WTC11 (cell line): ENCODE measurements at regions not wholly inside any gene's neighbourhood (a gene's known extent, or its start where the extent isn't known, plus 50 kb on each side); places are given as distances from the start of the nearest gene placed in this dataset.

Source experiments
- ATAC-seq: fragments of 200-7000 bp; cut with Tn5 transposase; 2 replicates; pipeline ENCODE4 v1.10.0; 2021; ENCODE audit warnings: mild to moderate bottlenecking, moderate library complexity
- CTCF ChIA-PET: fragments of 300-600 bp; sonication (Branson Sonifier 250); formaldehyde crosslinking; loops from one replicate; lab custom pipeline; 2021; ENCODE audit warnings: antibody characterized with exemption; lab: Charles Lee
- POLR2A ChIA-PET: fragments of 350-600 bp; sonication (Branson Sonifier 250); formaldehyde crosslinking; loops from one replicate; lab custom pipeline; 2021; ENCODE audit warnings: antibody characterized with exemption; lab: Charles Lee
- DNase-seq: peaks from one replicate; pipeline ENCODE4 v3.0.0; 2021; ENCODE audit warnings: low spot score
- H3K27ac Mint-ChIP-seq: 2 replicates; pipeline ENCODE4 v1.8.0; 2021; ENCODE audit warnings: mixed read lengths
- H3K27me3 Mint-ChIP-seq: 2 replicates; pipeline ENCODE4 v1.8.0; 2021; ENCODE audit warnings: low read depth, mild to moderate bottlenecking, moderate library complexity, mixed read lengths
- H3K36me3 Mint-ChIP-seq: 2 replicates; pipeline ENCODE4 v1.8.0; 2021; ENCODE audit warnings: mixed read lengths
- H3K4me1 Mint-ChIP-seq: 2 replicates; pipeline ENCODE4 v1.8.0; 2022; ENCODE audit warnings: mixed read lengths
- H3K4me3 Mint-ChIP-seq: 2 replicates; pipeline ENCODE4 v1.8.0; 2021; ENCODE audit warnings: mild to moderate bottlenecking, moderate library complexity, mixed read lengths
- H3K9me3 Mint-ChIP-seq: 2 replicates; pipeline ENCODE4 v1.8.0; 2021; ENCODE audit warnings: mixed read lengths
- AFF4 ChIP-seq: sonication (generic); formaldehyde crosslinking; IDR thresholded peaks from 2 replicates; pipeline ENCODE4 v1.8.1; 2023; ENCODE audit warnings: mild to moderate bottlenecking, missing genetic modification reagents, borderline replicate concordance
- ATF6 ChIP-seq: sonication (generic); formaldehyde crosslinking; IDR thresholded peaks from 2 replicates; pipeline ENCODE4 v1.8.1; 2023; ENCODE audit warnings: mild to moderate bottlenecking, missing genetic modification reagents
- E2F4 ChIP-seq: sonication (generic); formaldehyde crosslinking; IDR thresholded peaks from 2 replicates; pipeline ENCODE4 v1.8.1; 2022; ENCODE audit warnings: low read depth, mild to moderate bottlenecking, moderate library complexity, missing genetic modification reagents, borderline replicate concordance
- EMX1 ChIP-seq: fragments of 250-450 bp; sonication (Bioruptor Pico); IDR thresholded peaks from 2 replicates; pipeline ENCODE4 v1.8.0; 2021; ENCODE audit warnings: mild to moderate bottlenecking
- FOXP1 ChIP-seq: sonication (generic); formaldehyde crosslinking; IDR thresholded peaks from 2 replicates; pipeline ENCODE4 v1.8.0; 2022; ENCODE audit warnings: missing genetic modification reagents, mild to moderate bottlenecking, moderate library complexity, borderline replicate concordance
- HMGXB4 ChIP-seq: sonication (generic); formaldehyde crosslinking; IDR thresholded peaks from 2 replicates; pipeline ENCODE4 v1.8.1; 2023; ENCODE audit warnings: mild to moderate bottlenecking, moderate library complexity, missing genetic modification reagents
- JUN ChIP-seq: sonication (generic); formaldehyde crosslinking; IDR thresholded peaks from 2 replicates; pipeline ENCODE4 v1.8.0; 2023; ENCODE audit warnings: mild to moderate bottlenecking, missing genetic modification reagents
- KAT7 ChIP-seq: sonication (generic); formaldehyde crosslinking; IDR thresholded peaks from 2 replicates; pipeline ENCODE4 v1.8.1; 2023; ENCODE audit warnings: missing genetic modification reagents, mild to moderate bottlenecking, borderline replicate concordance
- MAX ChIP-seq: sonication (generic); formaldehyde crosslinking; IDR thresholded peaks from 2 replicates; pipeline ENCODE4 v1.8.0; 2022; ENCODE audit warnings: mild to moderate bottlenecking, missing genetic modification reagents
- MLX ChIP-seq: sonication (generic); formaldehyde crosslinking; IDR thresholded peaks from 2 replicates; pipeline ENCODE4 v1.8.1; 2023; ENCODE audit warnings: mild to moderate bottlenecking, missing genetic modification reagents, moderate library complexity
- NR2C2 ChIP-seq: sonication (generic); formaldehyde crosslinking; IDR thresholded peaks from 2 replicates; pipeline ENCODE4 v1.8.0; 2022; ENCODE audit warnings: mild to moderate bottlenecking, missing genetic modification reagents
- OVOL2 ChIP-seq: fragments of 250-450 bp; sonication (Bioruptor Pico); IDR thresholded peaks from 2 replicates; pipeline ENCODE4 v1.9.0; 2021; ENCODE audit warnings: mild to moderate bottlenecking, borderline replicate concordance
- PRRX2 ChIP-seq: fragments of 250-450 bp; sonication (Bioruptor Pico); IDR thresholded peaks from 2 replicates; pipeline ENCODE4 v1.8.0; 2021; ENCODE audit warnings: mild to moderate bottlenecking
- SP1 ChIP-seq: sonication (generic); formaldehyde crosslinking; conservative IDR thresholded peaks from 2 replicates; pipeline ENCODE4 v1.8.1; 2022; ENCODE audit warnings: missing genetic modification reagents
- STAT6 ChIP-seq: sonication (generic); formaldehyde crosslinking; conservative IDR thresholded peaks from 2 replicates; pipeline ENCODE4 v1.8.1; 2023; ENCODE audit warnings: mild to moderate bottlenecking, low read depth, missing genetic modification reagents, moderate library complexity
- TEAD1 ChIP-seq: sonication (generic); formaldehyde crosslinking; IDR thresholded peaks from 2 replicates; pipeline ENCODE4 v1.8.0; 2022; ENCODE audit warnings: mild to moderate bottlenecking, missing genetic modification reagents
- TEAD4 ChIP-seq: sonication (generic); formaldehyde crosslinking; IDR thresholded peaks from 2 replicates; pipeline ENCODE4 v1.8.0; 2022; ENCODE audit warnings: mild to moderate bottlenecking, missing genetic modification reagents
- USF1 ChIP-seq: sonication (generic); formaldehyde crosslinking; IDR thresholded peaks from 2 replicates; pipeline ENCODE4 v1.8.0; 2022; ENCODE audit warnings: mild to moderate bottlenecking, missing genetic modification reagents
- ZBTB43 ChIP-seq: sonication (generic); formaldehyde crosslinking; IDR thresholded peaks from 2 replicates; pipeline ENCODE4 v1.8.1; 2023; ENCODE audit warnings: mild to moderate bottlenecking, missing genetic modification reagents
- ZNF219 ChIP-seq: sonication (generic); formaldehyde crosslinking; IDR thresholded peaks from 2 replicates; pipeline ENCODE4 v1.8.0; 2023; ENCODE audit warnings: missing genetic modification reagents, mild to moderate bottlenecking, borderline replicate concordance

- H3K27me3 Mint-ChIP-seq, result no peaks in the 10 kb centered on the region
- TF ChIP-seq TEAD4 (CRISPR knock-in tag), result no peak
- TF ChIP-seq SP1, result no peak
- no peak for TF ChIP-seq EMX1
- no peak for TF ChIP-seq E2F4 (CRISPR knock-in tag)
- TF ChIP-seq ZBTB43 (CRISPR knock-in tag), result no peak
- TF ChIP-seq MAX, result no peak
- no peak for TF ChIP-seq ZNF219 (CRISPR knock-in tag)
- no peak for TF ChIP-seq MLX (CRISPR knock-in tag)
- TF ChIP-seq NR2C2 (CRISPR knock-in tag), result no peak
- TF ChIP-seq USF1 (CRISPR knock-in tag), result no peak
- TF ChIP-seq HMGXB4 (CRISPR knock-in tag), result no peak
- POLR2A ChIA-PET, result no interaction called here
- no peak overlapping the region for H3K4me3 Mint-ChIP-seq
- no peak overlapping the region for H3K27ac Mint-ChIP-seq
- peaks cover 20% of the 10 kb centered on the region for H3K4me1 Mint-ChIP-seq
- H3K9me3 Mint-ChIP-seq, result no peaks in the 10 kb centered on the region
- DNase-seq (no peak), ATAC-seq (no peak)
- CTCF ChIA-PET, result no interaction called here
- no peaks in the 10 kb centered on the region for H3K36me3 Mint-ChIP-seq
Measured at GRCh38 chr9:71632776-71633175, 135.5 kb downstream of the CEMIP2 start.

- CTCF ChIA-PET, result interaction anchor here (1.1 to 3.6 kb wide), 3 partner anchors 139 to 275 kb away, joined by 3 to 17 read pairs (median 4); partner anchors contain the start of gene CEMIP2
- H3K9me3 Mint-ChIP-seq, result no peaks in the 10 kb centered on the region
- no peak for DNase-seq
- no peaks in the 10 kb centered on the region for H3K36me3 Mint-ChIP-seq
- no peak for TF ChIP-seq TEAD1 (CRISPR knock-in tag)
- TF ChIP-seq NR2C2 (CRISPR knock-in tag), result no peak
- TF ChIP-seq AFF4 (CRISPR knock-in tag), result no peak
- TF ChIP-seq OVOL2 (CRISPR knock-in tag), result no peak
- no peak for TF ChIP-seq EMX1
- TF ChIP-seq ATF6 (CRISPR knock-in tag), result no peak
- TF ChIP-seq KAT7 (CRISPR knock-in tag), result no peak
- no peak for TF ChIP-seq STAT6 (CRISPR knock-in tag)
- no peak for TF ChIP-seq JUN (CRISPR knock-in tag)
- no peak for TF ChIP-seq FOXP1 (CRISPR knock-in tag)
- no peak for TF ChIP-seq PRRX2
- TF ChIP-seq, all 79 proteins: peak for 0
- no peak overlapping the region for H3K27ac Mint-ChIP-seq
- no peak for ATAC-seq
- POLR2A ChIA-PET, result no interaction called here
- no peak overlapping the region for H3K4me3 Mint-ChIP-seq
- H3K4me1 Mint-ChIP-seq, result peaks cover 20% of the 10 kb centered on the region
- no peaks in the 10 kb centered on the region for H3K27me3 Mint-ChIP-seq
Measured at GRCh38 chr9:71630377-71630995, 137.8 kb downstream of the CEMIP2 start.
